ENCODE measurements at regions not wholly inside any gene's neighbourhood (a gene's known extent, or its start where the extent isn't known, plus 50 kb on each side); places are given as distances from the start of the nearest gene placed in this dataset.

DNA sequence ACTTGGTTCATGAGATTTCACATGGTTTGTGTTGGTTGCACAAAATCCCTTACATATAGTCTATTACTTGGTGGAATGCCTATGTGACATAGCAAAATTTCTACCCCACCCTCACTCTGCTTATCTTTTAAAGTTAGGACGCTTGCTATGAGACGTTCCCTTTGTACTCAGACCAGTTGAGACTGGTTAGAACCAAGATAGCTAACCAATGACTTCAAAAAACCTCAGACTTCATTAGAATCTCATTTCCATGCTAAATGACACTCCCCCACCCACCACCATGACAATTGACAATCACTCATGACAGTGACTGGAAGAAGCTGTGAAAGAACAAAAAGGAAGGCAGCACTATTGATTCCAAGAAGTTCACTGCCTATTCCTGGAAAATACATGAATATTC lies 313.6 kb downstream of the ETS1 start:
- no peak for TF ChIP-seq EZH2phosphoT487 (IDR thresholded peaks at IDR 0.05; ENCODE audit: borderline replicate concordance, low read depth, low read length)
- TF ChIP-seq, protein P1, sequence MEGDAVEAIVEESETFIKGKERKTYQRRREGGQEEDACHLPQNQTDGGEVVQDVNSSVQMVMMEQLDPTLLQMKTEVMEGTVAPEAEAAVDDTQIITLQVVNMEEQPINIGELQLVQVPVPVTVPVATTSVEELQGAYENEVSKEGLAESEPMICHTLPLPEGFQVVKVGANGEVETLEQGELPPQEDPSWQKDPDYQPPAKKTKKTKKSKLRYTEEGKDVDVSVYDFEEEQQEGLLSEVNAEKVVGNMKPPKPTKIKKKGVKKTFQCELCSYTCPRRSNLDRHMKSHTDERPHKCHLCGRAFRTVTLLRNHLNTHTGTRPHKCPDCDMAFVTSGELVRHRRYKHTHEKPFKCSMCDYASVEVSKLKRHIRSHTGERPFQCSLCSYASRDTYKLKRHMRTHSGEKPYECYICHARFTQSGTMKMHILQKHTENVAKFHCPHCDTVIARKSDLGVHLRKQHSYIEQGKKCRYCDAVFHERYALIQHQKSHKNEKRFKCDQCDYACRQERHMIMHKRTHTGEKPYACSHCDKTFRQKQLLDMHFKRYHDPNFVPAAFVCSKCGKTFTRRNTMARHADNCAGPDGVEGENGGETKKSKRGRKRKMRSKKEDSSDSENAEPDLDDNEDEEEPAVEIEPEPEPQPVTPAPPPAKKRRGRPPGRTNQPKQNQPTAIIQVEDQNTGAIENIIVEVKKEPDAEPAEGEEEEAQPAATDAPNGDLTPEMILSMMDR (conservative IDR thresholded peaks at IDR 0.05; ENCODE audit: low read length), result no peak
- Histone ChIP-seq H3K4me2 (ENCODE audit: low read length) (no peak overlapping the region), H3K9me3 (ENCODE audit: low read length) (no peaks in the 10 kb centered on the region), H4K20me1 (ENCODE audit: insufficient read depth, low read length) (no peaks in the 10 kb centered on the region), H3K4me3 (ENCODE audit: low read depth, low read length, poor library complexity, severe bottlenecking) (no peak overlapping the region), H3K36me3 (ENCODE audit: insufficient read depth, low read length) (no peaks in the 10 kb centered on the region), H3K79me2 (ENCODE audit: insufficient read depth, low read depth, low read length) (no peaks in the 10 kb centered on the region), H2AFZ (ENCODE audit: low read length) (no peak overlapping the region), H3K9me2 (ENCODE audit: insufficient read depth, low read length) (no peaks in the 10 kb centered on the region), H3K4me1 (ENCODE audit: insufficient read depth, low read length, poor library complexity, severe bottlenecking) (no peaks in the 10 kb centered on the region), H3K27ac (ENCODE audit: low read depth, low read length, poor library complexity, severe bottlenecking) (no peak overlapping the region)
- no peak for DNase-seq (ENCODE audit: low spot score)
- POLR2A ChIA-PET, result interaction anchor here (0.6 to 1.9 kb wide), 2 partner anchors 11 to 25 kb away, joined by 3 to 5 read pairs; no protein-coding TSS in a partner anchor
- CTCF ChIA-PET (ENCODE audit: unreplicated experiment), result no interaction called here
- intact Hi-C loops (cut with micrococcal nuclease; ENCODE audit: unreplicated experiment), result no loop called here
- no TSS peak for BruUV-seq (replicated peaks)

DNA sequence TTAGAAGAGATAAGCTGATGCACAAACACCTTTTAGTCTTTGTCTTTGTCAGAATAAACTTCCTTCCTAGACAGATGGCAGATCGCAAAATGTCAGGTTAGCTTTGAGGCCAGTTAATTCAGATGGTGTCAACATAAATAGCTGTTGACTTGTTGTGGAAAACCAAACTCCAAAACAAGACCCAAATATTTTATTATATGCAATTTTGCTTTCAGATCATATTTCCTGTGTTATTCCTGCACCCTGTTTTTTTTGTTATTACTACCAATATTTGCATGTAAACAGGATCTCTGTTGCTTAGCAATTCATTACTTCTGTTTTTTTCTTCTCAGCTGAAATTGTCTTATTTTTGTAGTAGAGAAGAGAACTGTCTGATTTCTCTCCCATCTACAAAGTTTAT lies 316.0 kb downstream of the ETS1 start:
- intact Hi-C loops (cut with micrococcal nuclease; ENCODE audit: unreplicated experiment), result no loop called here
- CTCF ChIA-PET (ENCODE audit: unreplicated experiment), result no interaction called here
- H3K27ac ChIP-seq (ENCODE audit: low read depth, low read length, poor library complexity, severe bottlenecking), result no peak overlapping the region
- POLR2A ChIA-PET, result interaction anchor here (1.9 kb wide), 1 partner anchor 10 kb away, joined by 6 read pairs; no protein-coding TSS in a partner anchor
- no peak overlapping the region for H3K4me3 ChIP-seq (ENCODE audit: low read depth, low read length, poor library complexity, severe bottlenecking)
- no peak overlapping the region for H3K4me2 ChIP-seq (ENCODE audit: low read length)
- H4K20me1 ChIP-seq (ENCODE audit: insufficient read depth, low read length), result no peaks in the 10 kb centered on the region
- no peak overlapping the region for H2AFZ ChIP-seq (ENCODE audit: low read length)
- no peaks in the 10 kb centered on the region for H3K79me2 ChIP-seq (ENCODE audit: insufficient read depth, low read depth, low read length)
- H3K36me3 ChIP-seq (ENCODE audit: insufficient read depth, low read length), result no peaks in the 10 kb centered on the region
- H3K4me1 ChIP-seq (ENCODE audit: insufficient read depth, low read length, poor library complexity, severe bottlenecking), result no peaks in the 10 kb centered on the region
- no peaks in the 10 kb centered on the region for H3K9me3 ChIP-seq (ENCODE audit: low read length)
- no TSS peak for BruUV-seq (replicated peaks)
- DNase-seq (ENCODE audit: low spot score), result no peak
- TF ChIP-seq, protein P1 (conservative IDR thresholded peaks at IDR 0.05; ENCODE audit: low read length), result no peak
- no peak for TF ChIP-seq EZH2phosphoT487 (IDR thresholded peaks at IDR 0.05; ENCODE audit: borderline replicate concordance, low read depth, low read length)
- no peaks in the 10 kb centered on the region for H3K9me2 ChIP-seq (ENCODE audit: insufficient read depth, low read length)

DNA sequence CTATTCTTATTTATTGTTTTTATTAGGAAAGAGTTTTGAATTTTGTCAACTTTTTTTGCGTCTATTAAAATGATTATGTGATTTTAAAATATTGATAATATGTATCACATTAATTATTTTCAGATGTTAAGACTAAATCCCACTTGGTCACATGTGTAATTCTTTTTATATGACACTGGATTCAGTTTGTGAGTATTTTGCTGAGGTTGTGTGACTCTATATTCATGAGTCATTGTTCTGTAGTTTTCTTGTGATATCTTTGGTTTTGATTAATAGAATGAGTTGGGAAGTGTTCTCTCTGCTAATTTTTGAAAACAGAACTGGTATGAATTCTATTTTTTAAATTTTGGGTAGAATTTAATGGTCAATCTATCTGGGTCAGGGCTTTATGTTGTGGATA lies 317.9 kb downstream of the ETS1 start:
- Histone ChIP-seq H3K4me3 (ENCODE audit: low read depth, low read length, poor library complexity, severe bottlenecking) (no peak overlapping the region), H3K4me2 (ENCODE audit: low read length) (no peak overlapping the region), H3K79me2 (ENCODE audit: insufficient read depth, low read depth, low read length) (no peaks in the 10 kb centered on the region), H3K9me3 (ENCODE audit: low read length) (no peaks in the 10 kb centered on the region), H3K27ac (ENCODE audit: low read depth, low read length, poor library complexity, severe bottlenecking) (no peak overlapping the region), H3K9me2 (ENCODE audit: insufficient read depth, low read length) (no peaks in the 10 kb centered on the region), H2AFZ (ENCODE audit: low read length) (no peak overlapping the region), H4K20me1 (ENCODE audit: insufficient read depth, low read length) (no peaks in the 10 kb centered on the region), H3K4me1 (ENCODE audit: insufficient read depth, low read length, poor library complexity, severe bottlenecking) (no peaks in the 10 kb centered on the region), H3K36me3 (ENCODE audit: insufficient read depth, low read length) (no peaks in the 10 kb centered on the region)
- no TSS peak for BruUV-seq (replicated peaks)
- intact Hi-C loops (cut with micrococcal nuclease; ENCODE audit: unreplicated experiment), result no loop called here
- CTCF ChIA-PET (ENCODE audit: unreplicated experiment), result no interaction called here
- POLR2A ChIA-PET, result interaction anchor here (0.7 to 0.9 kb wide), 3 partner anchors 11 to 532 kb away, joined by 3 read pairs; no protein-coding TSS in a partner anchor
- no peak for DNase-seq (ENCODE audit: low spot score)
- TF ChIP-seq, protein P1 (conservative IDR thresholded peaks at IDR 0.05; ENCODE audit: low read length), result no peak
- no peak for TF ChIP-seq EZH2phosphoT487 (IDR thresholded peaks at IDR 0.05; ENCODE audit: borderline replicate concordance, low read depth, low read length)
